ENCODE measurements at regions not wholly inside any gene's neighbourhood (a gene's known extent, or its start where the extent isn't known, plus 50 kb on each side); places are given as distances from the start of the nearest gene placed in this dataset.

GRCh38 chr5:39491210-39491609, 66.4 kb upstream of the DAB2 start:
- no peak for DNase-seq

DNA sequence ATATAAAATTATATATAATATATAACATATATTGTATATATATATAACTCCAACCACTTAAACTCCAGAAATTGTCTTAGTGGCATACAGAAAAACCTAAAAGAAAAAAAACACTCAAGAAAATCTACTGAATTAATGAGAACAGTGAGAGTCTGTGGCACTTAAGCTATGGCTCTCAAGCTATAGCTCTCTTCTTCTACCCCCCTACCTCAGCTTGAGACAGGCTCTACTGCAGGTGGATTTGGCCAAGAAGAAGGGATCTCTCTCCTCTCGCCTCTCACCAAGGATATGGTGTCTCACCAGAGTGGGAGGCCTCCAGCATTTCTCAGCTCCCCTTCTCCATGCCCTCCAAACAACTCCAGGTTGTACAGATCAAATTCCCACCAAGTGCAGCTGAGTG, 64.5 kb upstream of the DAB2 start:
- no peak for DNase-seq

- DNase-seq = no peak
Measured at GRCh38 chr5:39486790-39487189, 62.0 kb upstream of the DAB2 start.

DNA sequence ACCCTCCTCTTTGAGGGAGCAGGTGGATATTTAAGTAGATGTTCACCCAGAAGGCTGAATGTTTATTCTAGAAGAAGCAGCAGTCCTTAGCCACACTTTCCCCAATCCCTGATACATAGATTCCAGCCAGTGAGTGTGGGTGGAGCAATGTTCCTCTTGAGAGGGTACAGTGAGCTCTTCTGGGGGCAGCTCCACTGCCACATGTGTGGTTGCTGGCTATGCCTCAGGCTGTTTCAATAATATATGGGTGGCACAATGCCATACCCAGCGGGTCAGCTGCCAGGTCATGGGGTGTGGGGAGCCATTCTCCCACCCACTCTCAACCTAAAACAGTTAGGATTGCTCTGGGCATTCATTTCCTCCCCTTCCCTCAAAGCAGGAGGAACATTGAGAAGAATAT, 61.6 kb upstream of the DAB2 start:
- no peak for DNase-seq

DNA sequence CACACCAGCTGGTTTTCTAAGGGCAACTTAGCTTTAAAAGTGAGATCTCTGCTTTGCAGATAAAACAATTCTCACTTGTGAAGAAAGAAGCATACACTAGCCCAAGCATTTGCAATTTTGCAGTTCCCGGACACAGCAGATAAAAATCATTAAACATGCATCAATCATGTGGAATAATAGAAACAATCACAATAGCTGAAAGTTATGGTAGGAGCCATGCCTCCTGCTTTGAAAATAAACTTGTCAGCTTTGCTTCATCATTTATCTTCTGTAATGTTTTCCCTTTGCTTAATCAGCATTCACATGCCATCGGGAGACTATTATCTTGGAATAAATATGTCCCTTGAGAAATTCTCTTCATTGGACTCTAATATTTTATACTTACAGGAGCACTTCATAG, 60.3 kb upstream of the DAB2 start:
- no peak for DNase-seq

DNA sequence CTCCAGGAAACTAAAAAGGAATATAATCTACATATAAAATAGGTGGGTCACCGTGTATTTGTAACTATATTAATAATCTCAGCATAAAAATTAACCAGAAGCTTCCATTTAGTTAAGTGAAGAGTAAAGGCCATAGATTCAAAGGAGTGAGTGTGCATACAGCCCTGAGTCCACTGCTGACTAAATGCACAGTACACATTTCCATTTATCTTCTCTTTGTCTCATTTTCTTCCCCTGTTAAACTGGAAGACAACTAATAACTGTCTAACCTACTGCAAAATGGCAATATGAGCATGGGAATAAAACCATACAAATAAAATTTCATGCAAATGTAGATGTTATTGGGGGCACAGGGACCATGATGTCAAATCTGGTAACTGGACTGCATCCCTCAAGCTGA, 59.9 kb upstream of the DAB2 start:
- DNase-seq = no peak

GRCh38 chr5:39482098-39482497, 57.3 kb upstream of the DAB2 start:
- DNase-seq = no peak

DNA sequence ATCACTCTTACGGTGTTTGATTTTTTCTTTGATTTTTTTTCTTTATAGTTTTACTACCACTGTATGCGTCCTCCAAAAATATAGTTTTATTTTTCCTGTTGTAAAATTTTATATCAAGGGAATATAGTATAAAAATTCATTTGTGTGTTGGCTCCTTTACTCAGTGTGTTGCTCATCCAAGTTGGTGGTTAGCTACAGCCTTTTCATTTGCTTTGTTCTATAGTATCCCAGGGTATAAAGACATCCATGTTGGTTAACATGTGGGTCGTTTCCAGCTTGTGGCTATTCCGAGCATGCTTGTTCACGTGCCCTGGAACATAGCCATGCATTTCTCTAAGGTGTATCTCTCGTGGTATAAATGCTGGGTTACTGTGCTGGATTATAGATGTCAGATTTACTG, 54.8 kb upstream of the DAB2 start:
- DNase-seq = no peak

DNA sequence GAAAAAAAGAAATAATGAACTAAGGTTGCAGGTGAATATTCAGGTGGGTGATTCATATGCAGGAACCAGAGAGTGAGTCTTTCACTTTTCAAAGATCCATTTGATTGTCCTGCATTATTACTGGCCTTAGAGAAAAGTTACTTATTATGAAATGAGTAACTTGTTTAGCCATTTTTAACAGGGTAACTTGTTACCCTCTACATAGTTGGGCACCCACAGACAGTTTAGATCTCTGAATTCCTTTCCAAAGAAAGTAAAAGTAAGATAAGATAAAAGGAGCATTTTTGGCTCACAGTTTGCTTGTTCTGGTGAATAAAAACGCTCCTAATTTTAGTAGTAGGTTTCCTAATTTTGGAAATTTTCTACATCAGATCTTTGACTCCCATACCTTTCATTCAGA, 54.1 kb upstream of the DAB2 start:
- DNase-seq = no peak

GRCh38 chr5:39476843-39477220, 52.1 kb upstream of the DAB2 start:
- DNase-seq = no peak

DNA sequence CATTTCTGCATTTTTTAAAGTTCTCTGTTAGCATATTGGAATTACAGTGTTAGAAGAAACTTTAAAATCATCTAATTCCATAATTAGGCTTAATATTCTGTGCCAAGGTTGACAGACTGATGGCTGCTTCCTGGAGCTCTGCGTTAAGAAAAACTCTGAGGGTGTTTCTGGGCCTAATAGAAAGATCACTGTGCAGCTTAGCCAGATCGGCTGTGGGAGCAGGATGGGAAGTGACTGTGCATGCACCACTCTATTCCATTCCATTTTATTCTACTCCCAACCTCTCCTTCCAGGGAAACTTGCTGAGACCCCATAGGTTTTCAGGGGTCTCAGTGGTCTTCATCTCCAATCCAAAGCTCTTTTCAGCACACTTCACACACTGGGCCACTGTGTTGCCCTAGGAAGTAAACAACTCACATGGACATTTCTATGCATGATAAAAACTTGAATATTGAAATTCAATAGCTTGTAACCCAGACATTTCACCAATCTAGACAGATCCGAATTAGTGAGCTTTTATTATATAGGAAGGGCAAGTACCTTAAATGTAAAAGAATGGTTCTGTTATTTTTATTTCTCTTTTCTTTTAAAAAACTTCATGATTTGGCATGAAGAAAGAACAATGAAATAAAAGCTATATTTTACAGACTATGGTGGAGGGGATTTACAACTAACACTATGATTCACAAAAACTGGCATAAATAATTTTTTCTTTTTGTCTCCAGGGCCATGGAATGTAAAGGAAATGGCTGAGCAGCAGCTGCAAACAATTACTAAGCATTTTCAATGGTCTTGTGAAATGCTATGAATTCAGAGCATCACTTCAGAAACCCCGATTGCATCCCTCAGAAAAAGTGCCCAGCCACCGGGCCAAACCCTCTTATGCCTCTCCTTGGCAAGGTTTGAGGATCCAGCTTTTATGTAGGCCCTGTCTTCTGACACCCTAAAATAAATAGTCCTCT, 51.4 kb upstream of the DAB2 start:
- DNase-seq = no peak

GRCh38 chr5:39475159-39475571, 50.4 kb upstream of the DAB2 start:
- no peak for DNase-seq
